Esophagus squamous epithelium (tissue), 4 donors: ENCODE measurements at regions not wholly inside any gene's neighbourhood (a gene's known extent, or its start where the extent isn't known, plus 50 kb on each side); places are given as distances from the start of the nearest gene placed in this dataset.

Experiments
- POLR2A ChIP-seq, 4 donors: fragments of 450-650 bp; IDR thresholded peaks; one replicate each; pipeline ENCODE4 v1.6.1; 2017; ENCODE audit warnings: antibody characterized with exemption in 4 of 4, mild to moderate bottlenecking in 4 of 4, moderate library complexity in 3 of 4
- TF ChIP-seq, protein P1 (sequence below), 6 experiments: fragments of 450-650 bp in 4 of 6; fragments of 200-600 bp in 2 of 6; sonication (generic) in 2 of 6; IDR thresholded peaks; one replicate each; pipeline ENCODE4 v1.5.1; 2016 to 2019; ENCODE audit warnings: antibody characterized with exemption in 6 of 6, mild to moderate bottlenecking in 4 of 6, moderate library complexity in 4 of 6

DNA sequence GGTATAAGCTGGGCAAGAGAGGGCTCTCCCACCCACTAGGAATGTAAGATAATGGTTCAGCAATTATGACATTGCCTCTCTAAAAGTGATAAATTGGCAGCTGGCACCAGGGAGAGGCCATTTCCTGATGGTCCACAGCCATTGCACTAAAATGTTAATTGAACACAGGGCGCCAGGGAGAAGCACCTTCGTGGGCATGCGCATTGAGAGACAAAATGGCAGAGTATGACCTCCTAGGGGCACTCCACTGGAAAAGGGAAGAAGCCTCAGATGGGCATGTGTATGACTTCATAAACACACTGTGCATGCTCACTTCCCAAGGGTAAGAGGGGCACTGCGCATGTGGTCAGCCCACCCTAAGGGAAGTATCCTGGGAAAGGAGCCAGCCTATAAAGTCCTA lies 419.2 kb downstream of the AGTPBP1 start:
- TF ChIP-seq, protein P1, sequence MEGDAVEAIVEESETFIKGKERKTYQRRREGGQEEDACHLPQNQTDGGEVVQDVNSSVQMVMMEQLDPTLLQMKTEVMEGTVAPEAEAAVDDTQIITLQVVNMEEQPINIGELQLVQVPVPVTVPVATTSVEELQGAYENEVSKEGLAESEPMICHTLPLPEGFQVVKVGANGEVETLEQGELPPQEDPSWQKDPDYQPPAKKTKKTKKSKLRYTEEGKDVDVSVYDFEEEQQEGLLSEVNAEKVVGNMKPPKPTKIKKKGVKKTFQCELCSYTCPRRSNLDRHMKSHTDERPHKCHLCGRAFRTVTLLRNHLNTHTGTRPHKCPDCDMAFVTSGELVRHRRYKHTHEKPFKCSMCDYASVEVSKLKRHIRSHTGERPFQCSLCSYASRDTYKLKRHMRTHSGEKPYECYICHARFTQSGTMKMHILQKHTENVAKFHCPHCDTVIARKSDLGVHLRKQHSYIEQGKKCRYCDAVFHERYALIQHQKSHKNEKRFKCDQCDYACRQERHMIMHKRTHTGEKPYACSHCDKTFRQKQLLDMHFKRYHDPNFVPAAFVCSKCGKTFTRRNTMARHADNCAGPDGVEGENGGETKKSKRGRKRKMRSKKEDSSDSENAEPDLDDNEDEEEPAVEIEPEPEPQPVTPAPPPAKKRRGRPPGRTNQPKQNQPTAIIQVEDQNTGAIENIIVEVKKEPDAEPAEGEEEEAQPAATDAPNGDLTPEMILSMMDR (IDR thresholded peaks at IDR 0.05) = no peak
- no peak for TF ChIP-seq POLR2A (IDR thresholded peaks at IDR 0.05)
